SK-N-SH (cell line): ENCODE measurements at regions not wholly inside any gene's neighbourhood (a gene's known extent, or its start where the extent isn't known, plus 50 kb on each side); places are given as distances from the start of the nearest gene placed in this dataset.

Source experiments
- CTCF ChIA-PET: fragments of 300-600, 350-600 bp; formaldehyde crosslinking; extraction: SDS; loops from one replicate; lab custom pipeline; 2021; lab: Yijun Ruan, JAX
- POLR2A ChIA-PET: fragments of 350-600 bp; sonication (Branson Sonifier 250); formaldehyde crosslinking; extraction: SDS; loops from one replicate; lab custom pipeline; 2020; ENCODE audit warnings: antibody characterized with exemption, inconsistent platforms; lab: Yijun Ruan, JAX
- DNase-seq: peaks from one replicate; pipeline ENCODE4 v3.0.0; 2012
- H2AFZ ChIP-seq: fragments of 200-600 bp; sonication (generic); 2 replicates; pipeline ENCODE4 v1.8.1; 2016; ENCODE audit warnings: antibody characterized with exemption, mild to moderate bottlenecking, low read depth
- H3F3A ChIP-seq: fragments of 200-600 bp; sonication (generic); replicated peaks from 2 replicates; pipeline ENCODE3; 2016; ENCODE audit warnings: antibody characterized with exemption, mild to moderate bottlenecking; ENCODE audit not compliant: insufficient read depth
- H3K27ac ChIP-seq, 2 experiments: fragments of 200-500 bp in 1 of 2; fragments of 200-600 bp in 1 of 2; sonication (Bioruptor generic) in 1 of 2; sonication (generic), shearing (Covaris generic) in 1 of 2; 2 replicates each; pipeline versions ENCODE4 v1.5.1 to v1.6.1; 2014 to 2016; ENCODE audit warnings: low read depth in 2 of 2, inconsistent platforms in 1 of 2, low read length in 1 of 2, mild to moderate bottlenecking in 1 of 2, mixed read lengths in 1 of 2
- H3K27me3 ChIP-seq: fragments of 200-600 bp; sonication (generic), shearing (Covaris generic); 2 replicates; pipeline ENCODE4 v1.6.1; 2016; ENCODE audit warnings: mixed run types; ENCODE audit not compliant: insufficient read depth
- H3K36me3 ChIP-seq, 2 experiments: fragments of 200-500 bp in 1 of 2; fragments of 200-600 bp in 1 of 2; sonication (Bioruptor generic) in 1 of 2; sonication (generic) in 1 of 2; replicated peaks in 1 of 2; 2 replicates each; pipeline versions ENCODE3 to v1.5.1; 2014 to 2016; ENCODE audit warnings: low read length in 1 of 2, mild to moderate bottlenecking in 1 of 2; ENCODE audit not compliant: insufficient read depth in 2 of 2, control insufficient read depth in 1 of 2
- H3K4me1 ChIP-seq, 2 experiments: fragments of 200-500 bp in 1 of 2; fragments of 200-600 bp in 1 of 2; sonication (Bioruptor generic) in 1 of 2; sonication (generic), shearing (Covaris generic) in 1 of 2; 2 replicates each; pipeline versions ENCODE4 v1.5.1 to v1.6.1; 2014 to 2016; ENCODE audit warnings: low read depth in 1 of 2, low read length in 1 of 2, mixed run types in 1 of 2; ENCODE audit not compliant: insufficient read depth in 2 of 2, control insufficient read depth in 1 of 2
- H3K4me2 ChIP-seq: fragments of 200-600 bp; sonication (generic), shearing (Covaris generic); 2 replicates; pipeline ENCODE4 v1.6.1; 2017; ENCODE audit warnings: mixed run types
- H3K4me3 ChIP-seq, 2 experiments: fragments of 200-500 bp in 1 of 2; fragments of 200-600 bp in 1 of 2; sonication (Bioruptor generic) in 1 of 2; sonication (generic), shearing (Covaris generic) in 1 of 2; 2 replicates each; pipeline versions ENCODE4 v1.5.1 to v1.8.1; 2014 to 2016; ENCODE audit warnings: low read depth in 2 of 2, inconsistent platforms in 1 of 2, low read length in 1 of 2, mild to moderate bottlenecking in 1 of 2, mixed read lengths in 1 of 2, moderate library complexity in 1 of 2
- H3K79me2 ChIP-seq: fragments of 200-600 bp; sonication (generic); 2 replicates; pipeline ENCODE4 v1.8.1; 2017; ENCODE audit warnings: mild to moderate bottlenecking; ENCODE audit not compliant: insufficient read depth
- H3K9ac ChIP-seq: fragments of 200-600 bp; sonication (generic); 2 replicates; pipeline ENCODE4 v1.6.1; 2017; ENCODE audit warnings: mixed run types
- H3K9me2 ChIP-seq: fragments of 200-600 bp; sonication (generic); 2 replicates; pipeline ENCODE4 v1.6.1; 2017; ENCODE audit warnings: mixed run types
- H3K9me3 ChIP-seq: fragments of 200-600 bp; sonication (generic); 2 replicates; pipeline ENCODE4 v1.6.1; 2017; ENCODE audit warnings: mixed run types, mild to moderate bottlenecking, moderate library complexity
- H4K20me1 ChIP-seq: fragments of 200-600 bp; sonication (generic); 2 replicates; pipeline ENCODE4 v1.6.1; 2017; ENCODE audit warnings: mild to moderate bottlenecking, mixed run types; ENCODE audit not compliant: insufficient read depth
- EZH2phosphoT487 ChIP-seq: fragments of 200-600 bp; sonication (generic); IDR thresholded peaks from 2 replicates; pipeline ENCODE4 v1.6.1; 2017; ENCODE audit warnings: low read depth, mixed run types, mild to moderate bottlenecking, antibody characterized with exemption, moderate library complexity, borderline replicate concordance
- FOXM1 ChIP-seq: IDR thresholded peaks from 2 replicates; pipeline ENCODE4 v1.4.0; 2012; ENCODE audit warnings: low read depth, mild to moderate bottlenecking
- GABPA ChIP-seq: IDR thresholded peaks from 2 replicates; pipeline ENCODE4 v1.4.0; 2012; ENCODE audit warnings: low read depth, mild to moderate bottlenecking
- IRF3 ChIP-seq: fragments of 150-350 bp; IDR thresholded peaks from 2 replicates; pipeline ENCODE4 v1.6.1; 2016; ENCODE audit warnings: mild to moderate bottlenecking, low read depth, low read length
- MAX ChIP-seq: IDR thresholded peaks from 2 replicates; pipeline ENCODE4 v1.4.0; 2012; ENCODE audit warnings: low read depth
- MEF2A ChIP-seq: IDR thresholded peaks from 2 replicates; pipeline ENCODE4 v1.4.0; 2012; ENCODE audit warnings: low read depth, borderline replicate concordance
- MXI1 ChIP-seq: IDR thresholded peaks from 2 replicates; pipeline ENCODE4 v1.6.1; 2012; ENCODE audit warnings: mild to moderate bottlenecking, low read depth, low read length, improper control_type of control experiment
- POLR2AphosphoS5 ChIP-seq: IDR thresholded peaks from 2 replicates; pipeline ENCODE4 v1.6.1; 2012; ENCODE audit warnings: low read depth, low read length
- RFX5 ChIP-seq: IDR thresholded peaks from 2 replicates; pipeline ENCODE4 v1.6.1; 2012; ENCODE audit warnings: mild to moderate bottlenecking, improper control_type of control experiment, low read length
- TCF12 ChIP-seq: IDR thresholded peaks from 2 replicates; pipeline ENCODE4 v1.4.0; 2012
- USF1 ChIP-seq: IDR thresholded peaks from 2 replicates; pipeline ENCODE4 v1.4.0; 2012; ENCODE audit warnings: low read depth, borderline replicate concordance
- USF2 ChIP-seq: fragments of 150-350 bp; IDR thresholded peaks from 2 replicates; pipeline ENCODE4 v1.6.1; 2017; ENCODE audit warnings: antibody characterized with exemption, low read length, low read depth, borderline replicate concordance
- WGBS: methylation state at CpG from one replicate; pipeline ENCODE4 v1.1.6; 2017; ENCODE audit warnings: low lambda C conversion rate; 5-methylcytosine and 5-hydroxymethylcytosine counted together

- Histone ChIP-seq H3K4me3 (no peak overlapping the region), H3K9me2 (no peaks in the 10 kb centered on the region), H4K20me1 (no peaks in the 10 kb centered on the region), H3K27ac (no peak overlapping the region), H3K36me3 (no peaks in the 10 kb centered on the region), H2AFZ (no peak overlapping the region), H3K9me3 (no peaks in the 10 kb centered on the region), H3F3A (no peaks in the 10 kb centered on the region), H3K27me3 (peaks cover 6% of the 10 kb centered on the region; the same call in 1 of the 2 replicates), H3K4me1 (no peaks in the 10 kb centered on the region), H3K9ac (no peak overlapping the region), H3K4me2 (no peak overlapping the region), H3K79me2 (no peaks in the 10 kb centered on the region)
- ChIA-PET CTCF (no interaction called here), POLR2A (no interaction called here)
- TF ChIP-seq GABPA: no peak
- TF ChIP-seq POLR2AphosphoS5: no peak
- no peak for TF ChIP-seq MEF2A
- TF ChIP-seq MXI1: no peak
- no peak for TF ChIP-seq RFX5
- WGBS: 19% methylated on average over 1 of the region's 1 CpG
- no peak for DNase-seq
Measured at GRCh38 chr4:187065396-187065795, 341.7 kb upstream of the FAT1 start.

GRCh38 chr4:187065806-187066205, 342.1 kb upstream of the FAT1 start:
- POLR2A ChIA-PET: no interaction called here
- Histone ChIP-seq H3K9me2 (no peaks in the 10 kb centered on the region), H3K4me2 (no peak overlapping the region), H3K9ac (no peak overlapping the region), H3K27ac (no peak overlapping the region), H4K20me1 (no peaks in the 10 kb centered on the region), H3F3A (no peaks in the 10 kb centered on the region), H3K36me3 (no peaks in the 10 kb centered on the region), H3K79me2 (no peaks in the 10 kb centered on the region), H3K4me3 (no peak overlapping the region), H2AFZ (no peak overlapping the region), H3K9me3 (no peaks in the 10 kb centered on the region), H3K27me3 (peaks cover 6% of the 10 kb centered on the region; the same call in 1 of the 2 replicates), H3K4me1 (no peaks in the 10 kb centered on the region)
- CTCF ChIA-PET: no interaction called here
- DNase-seq: no peak
- 51% methylated on average over 12 of the region's 13 CpGs for WGBS
- no peak for TF ChIP-seq IRF3

- H3K4me3 ChIP-seq: no peak overlapping the region
- no peaks in the 10 kb centered on the region for H4K20me1 ChIP-seq
- TF ChIP-seq MAX (no peak), TCF12 (no peak), USF1 (no peak), FOXM1 (no peak), USF2 (no peak), IRF3 (no peak), EZH2phosphoT487 (no peak)
- CTCF ChIA-PET: no interaction called here
- H3K4me2 ChIP-seq: no peak overlapping the region
- POLR2A ChIA-PET: no interaction called here
- no peaks in the 10 kb centered on the region for H3K9me3 ChIP-seq
- no peaks in the 10 kb centered on the region for H3K9me2 ChIP-seq
- WGBS: 23% methylated on average over 2 of the region's 10 CpGs
- no peak overlapping the region for H3K9ac ChIP-seq
- H2AFZ ChIP-seq: no peak overlapping the region
- H3K27ac ChIP-seq: no peak overlapping the region
- H3F3A ChIP-seq: no peaks in the 10 kb centered on the region
- no peaks in the 10 kb centered on the region for H3K36me3 ChIP-seq
- no peak for DNase-seq
- no peaks in the 10 kb centered on the region; a peak in 1 of 4 replicates for H3K4me1 ChIP-seq
- H3K79me2 ChIP-seq: no peaks in the 10 kb centered on the region
- H3K27me3 ChIP-seq: no peaks in the 10 kb centered on the region; the same call in 1 of the 2 replicates
Measured at GRCh38 chr4:187069398-187069797, 345.7 kb upstream of the FAT1 start.
